DMS153 (cell line): ENCODE measurements at regions not wholly inside any gene's neighbourhood (a gene's known extent, or its start where the extent isn't known, plus 50 kb on each side); places are given as distances from the start of the nearest gene placed in this dataset.
A peak's percentile ranks its signal among the peaks of the same experiment; 100 is the strongest.
"Not testable (repeated sequence)": the region's sequence is repeated elsewhere in the genome, so short reads cannot be mapped to it uniquely, and the experiment has no call there.

Experiments
- DNase-seq: peaks from one replicate; lab custom pipeline; 2025; lab: John Stamatoyannopoulos, UW

DNA sequence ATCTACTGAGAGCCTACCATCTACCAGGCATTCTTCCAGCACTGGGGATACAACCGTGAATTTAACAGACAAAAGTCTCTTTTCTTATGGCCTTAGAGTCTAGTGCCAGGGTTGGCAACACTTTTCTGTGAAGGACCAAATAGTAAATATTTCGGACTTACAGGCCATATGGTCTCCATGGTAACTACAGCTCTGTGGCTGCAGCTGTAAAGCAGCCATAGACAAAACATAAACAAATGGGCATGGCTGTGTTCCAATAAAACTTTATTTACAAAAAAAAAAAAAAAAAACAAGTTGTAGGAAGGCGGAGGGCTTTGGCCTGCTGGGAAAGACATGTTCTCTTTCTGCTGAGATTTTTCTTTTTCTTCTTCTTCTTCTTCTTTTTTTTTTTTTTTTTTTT is 98.7 kb downstream of the ABCC12 start:
- no peak for DNase-seq

DNA sequence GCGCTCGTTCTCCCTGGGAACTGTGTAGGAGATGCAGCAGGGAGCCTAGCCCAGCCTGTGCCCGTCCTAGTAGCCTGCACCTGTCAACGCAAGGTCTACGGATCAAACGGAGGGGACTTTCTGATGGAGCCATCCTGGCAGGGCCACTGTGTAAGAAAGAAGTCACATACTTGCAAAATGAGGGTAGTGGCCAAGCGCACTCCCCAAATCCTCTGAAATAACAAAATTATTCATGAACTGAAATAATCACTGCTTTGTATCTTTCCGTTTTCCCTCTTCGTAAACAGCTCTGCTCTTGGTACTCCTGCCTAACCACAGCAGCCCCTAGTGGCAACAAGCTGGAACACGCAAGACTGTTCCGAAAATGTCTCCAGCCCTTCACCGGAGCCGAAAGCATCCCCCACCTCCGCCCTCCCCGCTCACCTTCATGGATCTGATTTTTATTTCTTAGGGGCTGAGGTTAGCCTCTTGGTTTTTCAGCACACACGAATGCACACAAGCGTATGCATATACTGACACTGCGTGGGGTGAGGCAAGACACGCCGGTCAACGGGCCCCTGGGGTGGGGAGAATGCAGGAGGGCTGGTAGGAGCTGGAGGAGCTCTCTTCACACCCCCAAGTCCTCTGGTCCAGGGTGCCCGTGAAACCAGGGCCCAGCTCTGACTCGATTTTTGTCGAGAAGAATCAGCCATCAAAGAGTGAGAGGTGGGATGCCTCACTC is 100.8 kb downstream of the ABCC12 start:
- no peak for DNase-seq

DNA sequence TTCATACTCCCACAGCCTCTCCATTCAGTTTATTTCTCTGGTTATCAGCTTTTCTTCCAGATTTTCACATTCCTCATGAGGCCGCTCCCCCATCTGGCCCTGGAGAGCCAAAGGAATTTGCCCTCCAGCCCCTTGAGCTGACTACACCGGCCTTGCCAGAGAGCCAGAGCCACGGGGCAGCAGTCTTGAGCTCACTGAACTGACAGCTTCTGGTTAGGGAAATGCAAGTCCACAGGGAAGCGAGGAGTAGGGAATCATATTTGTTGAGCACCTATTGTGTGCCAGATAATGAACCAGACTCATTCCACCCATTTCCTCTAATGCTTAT is 102.4 kb downstream of the ABCC12 start:
- DNase-seq, result no peak

DNA sequence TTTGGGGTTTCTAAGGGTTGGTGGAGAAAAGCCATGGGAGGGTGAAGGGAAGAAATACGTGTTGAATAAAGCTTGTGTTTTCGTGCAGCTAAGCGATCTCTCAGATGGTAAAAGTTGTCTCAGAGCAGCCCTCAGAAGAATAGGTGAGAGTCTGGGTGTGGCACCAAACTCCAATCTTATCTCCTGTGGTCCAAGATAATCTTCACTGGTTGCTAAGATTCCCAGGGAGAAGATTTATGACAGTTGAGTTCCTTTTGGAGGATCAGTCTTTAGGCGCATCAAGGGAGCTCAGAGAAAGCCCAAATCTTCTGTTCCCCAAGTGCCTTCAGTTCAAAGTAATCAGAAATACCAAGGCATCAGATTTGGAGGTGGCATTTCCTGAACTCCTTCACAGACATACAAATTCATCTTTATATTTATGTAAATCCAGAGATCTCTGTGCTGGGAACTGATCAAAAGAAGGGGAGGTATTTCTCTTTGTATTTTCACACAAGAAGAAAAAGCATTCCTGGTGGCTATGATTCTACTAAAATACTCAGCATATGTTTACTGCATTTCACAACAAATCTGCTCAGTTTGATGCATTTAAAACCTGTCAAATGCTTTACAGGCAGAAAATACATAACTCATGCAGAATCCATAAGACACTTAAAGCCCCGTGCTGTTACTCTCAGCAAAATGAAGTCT is 102.9 kb downstream of the ABCC12 start:
- no peak for DNase-seq

DNA sequence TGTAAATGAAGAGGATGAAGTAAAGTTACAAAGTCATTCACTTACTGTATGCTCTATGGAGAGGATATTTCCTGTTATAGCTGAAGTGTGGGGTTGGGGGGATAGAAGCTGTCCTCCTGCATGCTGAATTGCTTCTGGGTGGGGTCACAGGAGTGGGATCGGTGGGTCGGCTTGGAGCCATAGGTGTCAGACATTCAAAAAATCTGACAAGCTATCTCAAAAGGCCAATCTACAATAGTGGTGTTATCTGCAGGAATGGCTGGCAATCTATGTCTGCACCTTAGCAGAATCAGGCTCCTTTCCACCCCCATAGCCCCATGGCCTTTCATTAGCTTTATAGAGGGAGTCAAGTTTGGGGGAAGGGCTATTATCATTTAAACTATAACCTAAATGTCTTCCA is 104.9 kb downstream of the ABCC12 start:
- no peak for DNase-seq

DNA sequence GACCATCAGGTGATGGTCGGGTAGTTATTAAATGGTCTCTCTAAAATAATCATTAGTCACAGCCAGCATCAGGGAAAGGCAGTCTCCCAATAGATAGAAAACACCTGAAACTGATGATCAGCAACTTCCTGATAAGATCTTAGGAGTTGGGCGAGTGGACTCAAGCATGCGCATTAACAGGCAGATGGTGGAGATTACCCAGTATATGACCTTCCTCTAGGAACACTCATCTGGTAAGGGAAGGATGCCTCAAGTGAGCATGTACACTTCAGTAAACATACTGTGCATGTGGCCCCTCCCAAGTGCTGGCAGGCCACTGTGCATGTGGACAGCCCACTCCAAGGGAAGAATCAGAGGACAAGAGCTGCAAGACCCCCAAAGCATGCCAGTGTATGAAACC is 105.9 kb downstream of the ABCC12 start:
- no peak for DNase-seq

DNA sequence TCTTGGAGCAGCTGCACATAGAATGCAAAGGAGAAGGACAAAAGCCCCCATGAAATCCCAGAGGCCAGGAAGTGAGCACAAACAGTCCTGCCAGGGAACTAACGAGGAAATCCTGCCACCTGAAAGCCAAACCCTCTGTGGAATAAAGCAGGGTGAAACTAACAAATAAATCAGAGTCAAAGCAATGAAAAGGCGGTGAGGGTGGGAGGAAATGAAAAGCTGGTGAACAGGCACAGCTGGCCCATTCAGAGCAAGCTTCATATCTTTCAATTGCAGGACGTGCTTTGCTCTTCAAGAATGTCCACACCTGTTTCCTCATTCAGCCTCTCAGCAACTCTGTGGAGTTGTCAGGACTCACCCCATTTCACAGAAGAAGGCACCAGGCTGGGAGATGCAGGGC is 108.1 kb downstream of the ABCC12 start:
- DNase-seq, result peak; percentile 26

DNA sequence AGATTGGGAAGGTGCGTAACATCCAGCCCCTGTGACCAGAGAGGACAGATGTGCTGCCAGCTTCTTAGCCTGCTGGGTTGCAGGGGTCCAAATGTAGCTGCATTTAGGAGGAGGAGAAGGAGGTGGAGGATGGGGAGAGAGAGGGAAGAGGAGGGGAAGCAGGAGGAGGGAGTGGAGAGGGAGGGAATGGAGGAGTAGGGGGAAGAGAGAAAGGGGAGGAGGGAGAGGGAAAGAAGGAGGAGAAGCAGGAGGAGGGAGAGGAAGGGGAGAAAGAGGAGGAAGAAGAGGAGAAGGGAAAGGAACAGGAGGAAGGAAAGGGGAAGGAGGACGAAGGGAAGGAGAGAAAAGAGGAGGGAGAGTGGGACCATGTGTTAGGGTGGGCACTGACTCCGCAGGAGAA is 108.6 kb downstream of the ABCC12 start:
- no peak for DNase-seq

DNA sequence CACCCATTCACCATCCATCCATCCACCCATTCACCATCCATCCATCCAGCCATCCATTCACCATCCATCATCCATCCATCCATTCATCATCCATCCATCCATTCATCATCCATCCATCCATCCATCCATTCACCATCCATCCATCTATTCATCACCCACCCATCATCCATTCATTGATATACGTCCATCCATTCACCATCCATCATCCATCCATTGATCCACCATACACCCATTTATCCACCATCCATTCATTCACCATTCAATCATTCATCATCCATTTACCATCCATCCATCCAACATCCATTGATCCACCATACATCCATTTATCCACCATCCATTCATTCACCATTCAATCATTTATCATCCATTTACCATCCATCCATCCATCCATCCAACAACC is 111.7 kb downstream of the ABCC12 start:
- DNase-seq, result no peak

DNA sequence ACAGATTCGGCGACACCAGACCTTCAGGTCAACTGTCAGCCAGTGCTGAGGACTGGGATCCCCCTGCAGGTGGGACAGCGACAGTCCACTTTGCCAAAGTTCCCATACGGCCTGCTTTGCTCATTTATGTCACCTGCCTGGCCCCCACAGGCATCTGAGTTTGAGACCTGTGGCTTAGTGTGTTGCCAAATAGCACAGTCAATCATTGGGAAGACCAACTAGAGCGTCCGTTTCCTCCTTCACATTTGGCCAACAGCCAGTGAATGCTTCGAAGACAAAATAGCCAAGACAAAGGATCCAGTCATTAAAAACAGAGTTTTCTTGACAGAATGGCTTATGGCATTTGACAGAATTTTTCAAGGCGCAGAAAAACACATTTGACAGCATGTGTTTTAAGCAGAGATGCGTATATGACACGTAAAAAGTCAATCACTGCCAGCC is 113.8 kb downstream of the ABCC12 start:
- DNase-seq, result no peak

DNA sequence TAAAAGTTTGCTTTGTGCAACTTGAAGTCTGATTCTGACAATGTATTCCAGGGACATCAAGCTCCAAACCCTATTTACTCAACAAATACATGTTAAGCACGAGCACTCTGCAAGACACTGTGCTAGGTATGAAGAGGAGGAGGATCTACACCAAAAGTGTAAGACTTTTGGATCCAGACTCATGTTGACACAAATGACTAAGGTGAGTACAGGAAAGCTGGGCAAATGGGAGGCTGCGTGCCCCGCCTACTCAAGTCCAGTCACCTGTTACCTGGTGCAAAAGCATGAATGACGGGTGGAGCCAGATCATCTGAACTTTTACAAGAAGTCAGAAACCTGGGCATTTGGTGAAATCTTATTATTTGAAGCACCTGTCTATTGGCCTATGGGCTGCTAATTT is 120.7 kb downstream of the ABCC12 start:
- DNase-seq, result no peak

DNA sequence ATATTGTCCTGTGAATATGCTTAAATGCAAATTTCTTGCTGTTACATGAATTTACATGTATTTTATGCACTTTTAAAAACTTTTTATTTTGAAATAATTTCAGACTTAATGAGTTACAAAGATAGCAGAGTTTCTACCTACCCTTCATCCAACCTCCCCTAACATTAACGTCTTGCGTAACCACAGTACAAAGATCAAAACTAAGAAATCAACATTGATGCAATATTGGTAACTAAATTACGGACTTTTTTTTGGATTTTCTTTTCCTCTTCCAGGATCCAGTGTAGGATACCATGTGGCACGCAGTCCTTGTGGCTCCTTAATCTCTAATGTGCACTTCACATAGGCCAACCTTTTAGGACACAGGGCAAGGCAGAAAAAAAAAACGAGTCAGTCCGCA is 124.9 kb downstream of the ABCC12 start:
- DNase-seq, result no peak

DNA sequence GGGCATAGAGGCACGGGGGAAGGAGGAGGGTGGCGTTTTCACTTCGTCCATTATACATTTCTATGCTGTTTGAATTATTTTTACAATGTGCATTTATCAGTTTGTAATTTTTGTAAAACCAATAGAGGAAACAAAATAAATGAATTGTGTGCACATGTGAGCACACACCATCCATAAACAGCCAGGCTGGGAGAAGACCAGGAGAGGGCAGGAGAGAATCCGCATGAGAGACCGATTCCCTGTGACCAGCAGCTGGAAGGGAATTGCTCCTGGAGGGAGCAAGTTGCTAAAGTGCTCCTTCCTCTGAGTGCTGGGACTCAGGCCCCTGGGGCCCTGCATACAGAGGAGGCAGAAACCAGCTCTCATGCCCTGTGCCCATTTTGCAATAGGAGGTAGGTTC is 126.0 kb downstream of the ABCC12 start:
- DNase-seq, result no peak

DNA sequence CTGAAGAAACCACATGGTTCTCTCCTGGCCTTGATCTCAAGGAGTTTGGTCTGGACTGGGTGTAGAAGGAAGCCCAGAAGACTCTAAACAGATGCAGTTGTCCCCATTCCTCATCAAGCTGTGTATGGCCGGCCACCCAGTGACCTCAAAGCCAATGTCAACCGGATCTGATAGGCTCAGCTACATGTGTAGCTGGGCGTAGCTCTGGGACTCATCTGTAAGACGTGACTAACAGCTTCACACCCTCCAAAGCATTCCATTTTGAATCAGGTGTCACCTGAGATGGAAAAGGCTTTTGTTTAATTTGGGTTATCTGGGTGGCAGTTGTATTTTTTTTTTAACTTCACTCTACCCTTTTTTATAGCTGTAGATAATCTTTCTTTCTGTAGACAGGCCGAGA is 130.4 kb downstream of the ABCC12 start:
- DNase-seq, result no peak

DNA sequence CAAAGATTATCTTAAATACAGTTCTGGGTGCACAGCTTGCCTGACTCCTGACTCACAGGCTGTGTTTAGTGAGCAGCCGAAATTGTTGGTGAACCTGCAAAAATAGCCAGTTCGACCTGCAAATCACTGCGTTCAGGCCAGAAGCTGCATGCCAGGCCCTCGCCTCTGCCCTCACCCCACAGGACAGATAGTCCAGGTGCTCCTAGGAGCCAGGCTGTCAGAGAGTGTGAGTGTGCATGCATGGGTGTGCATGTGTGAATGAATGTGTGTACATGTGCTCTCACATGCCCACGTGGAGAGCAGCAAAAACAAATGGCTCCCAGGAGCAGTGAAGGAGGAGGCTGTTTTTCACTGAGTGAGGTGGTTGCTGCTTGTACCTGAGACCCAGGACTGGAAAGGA is 131.8 kb downstream of the ABCC12 start:
- DNase-seq, result no peak

DNA sequence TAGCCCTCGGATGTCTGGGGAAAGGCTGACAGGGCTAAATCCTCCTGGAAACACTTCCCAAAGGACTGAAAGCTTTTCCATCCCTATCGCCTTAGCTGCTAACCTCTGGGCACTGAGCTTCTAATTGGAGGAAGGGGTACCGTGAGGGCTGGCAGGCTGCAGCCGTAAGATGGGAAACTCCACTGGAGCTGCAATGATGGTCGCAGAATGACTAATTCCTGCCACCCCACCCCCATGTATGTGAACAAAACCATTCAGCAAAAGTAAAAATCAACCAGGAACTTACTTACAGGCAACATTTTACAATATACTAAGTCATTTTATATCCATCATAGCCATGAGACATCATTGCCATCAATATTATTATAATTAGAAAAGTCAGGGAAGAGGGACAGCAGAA is 133.3 kb downstream of the ABCC12 start:
- no peak for DNase-seq

DNA sequence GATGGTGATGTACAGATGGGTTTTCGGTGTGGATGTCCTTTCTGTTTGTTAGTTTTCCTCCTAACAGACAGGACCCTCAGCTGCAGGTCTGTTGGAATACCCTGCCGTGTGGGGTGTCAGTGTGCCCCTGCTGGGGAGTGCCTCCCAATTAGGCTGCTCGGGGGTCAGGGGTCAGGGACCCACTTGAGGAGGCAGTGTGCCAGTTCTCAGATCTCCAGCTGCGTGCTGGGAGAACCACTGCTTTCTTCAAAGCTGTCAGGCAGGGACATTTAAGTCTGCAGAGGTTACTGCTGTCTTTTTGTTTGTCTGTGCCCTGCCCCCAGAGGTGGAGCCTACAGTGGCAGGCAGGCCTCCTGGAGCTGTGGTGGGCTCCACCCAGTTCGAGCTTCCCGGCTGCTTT is 135.2 kb downstream of the ABCC12 start:
- DNase-seq, result not testable (repeated sequence)

DNA sequence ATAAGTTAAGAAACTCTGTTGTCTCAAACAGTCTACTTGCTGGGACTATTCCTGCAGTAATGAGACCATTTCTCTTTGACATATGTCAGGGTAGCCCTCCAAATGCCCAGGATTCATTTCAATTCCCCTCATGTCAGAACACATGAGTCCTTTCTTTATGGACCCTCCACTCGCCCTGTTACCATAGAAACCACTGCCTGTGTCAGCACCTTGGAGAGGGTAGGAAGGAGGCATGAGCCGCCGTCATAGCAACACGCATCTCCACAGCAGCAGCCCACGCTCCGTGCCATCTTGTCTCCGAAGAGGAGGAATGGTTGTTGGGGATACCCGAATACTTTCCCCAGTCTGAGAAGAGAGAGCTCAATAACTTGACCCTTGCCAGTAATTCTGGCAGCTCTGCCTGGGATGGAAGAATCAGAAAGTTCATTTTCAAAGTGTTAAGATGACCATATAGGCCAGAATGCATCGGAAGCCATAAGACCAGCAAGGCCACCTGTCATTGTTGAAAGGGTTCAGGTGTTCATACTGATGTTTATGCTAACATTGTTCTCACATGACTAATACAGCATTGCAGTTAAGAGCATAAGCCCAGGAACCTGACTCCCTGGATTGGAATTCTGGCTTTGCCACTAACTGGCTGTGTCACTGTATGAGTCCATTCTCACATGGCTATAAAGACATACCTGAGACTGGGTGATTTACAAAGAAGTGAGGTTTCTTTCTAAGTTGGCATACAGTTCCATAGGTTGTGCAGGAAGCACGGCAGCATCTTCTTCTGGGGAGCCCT is 141.3 kb downstream of the ABCC12 start:
- no peak for DNase-seq

DNA sequence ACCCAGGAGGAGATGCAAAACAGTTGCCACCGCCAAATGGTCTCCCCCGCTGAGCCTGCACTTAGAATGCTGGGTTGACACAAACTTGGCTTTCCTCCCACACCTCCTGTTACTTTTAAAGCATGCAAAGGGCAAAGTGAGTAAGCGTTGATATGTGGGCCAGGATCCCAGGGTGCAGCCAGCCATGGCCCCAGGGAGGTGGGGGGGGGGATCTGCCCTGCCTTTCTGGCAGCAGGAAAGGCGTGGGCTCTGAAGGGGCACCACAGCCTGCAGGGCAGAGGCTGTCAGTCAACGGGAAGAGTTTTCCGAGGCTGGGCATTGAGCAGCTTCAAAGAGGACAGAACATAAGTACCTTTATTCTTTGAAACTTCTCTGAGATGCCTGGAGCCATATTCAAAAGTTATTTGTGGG is 142.3 kb downstream of the ABCC12 start:
- DNase-seq, result no peak

DNA sequence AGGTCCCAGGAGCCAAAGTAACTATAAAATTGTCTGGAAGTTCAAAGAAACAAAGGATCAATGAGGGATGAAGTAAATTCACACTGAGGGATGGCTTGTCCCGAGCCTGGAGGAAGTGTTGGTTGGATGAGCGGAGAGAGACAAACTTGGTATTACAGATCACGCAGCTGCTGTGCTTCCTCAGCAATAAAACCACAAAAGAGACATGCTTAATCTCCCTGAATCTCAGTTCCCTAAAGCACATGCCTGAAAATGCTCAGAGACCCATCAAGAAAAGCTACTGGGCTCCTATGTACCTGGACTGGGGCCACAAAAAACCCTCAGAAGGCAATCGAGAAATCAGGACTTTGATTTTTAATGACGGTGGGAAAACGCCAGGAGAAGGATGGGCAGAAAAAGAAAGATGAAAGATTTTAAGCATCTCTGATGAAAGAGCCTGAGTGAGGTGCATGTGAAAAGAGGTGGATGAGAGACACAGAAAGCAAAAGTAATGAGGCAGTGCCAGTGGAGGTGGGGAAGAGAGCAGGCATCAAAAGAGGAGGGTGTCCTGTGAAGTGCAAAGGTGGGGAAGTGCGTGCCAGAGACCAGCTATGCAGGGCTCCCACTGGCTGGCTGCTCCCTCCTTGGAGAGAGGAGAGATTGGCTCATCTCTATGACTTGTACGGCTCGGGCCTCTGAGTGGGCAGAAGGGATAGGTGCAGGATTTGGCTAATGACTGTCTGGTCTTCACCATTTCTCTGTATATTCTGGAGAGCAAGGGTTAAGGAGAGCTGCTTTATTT is 143.7 kb downstream of the ABCC12 start:
- no peak for DNase-seq

DNA sequence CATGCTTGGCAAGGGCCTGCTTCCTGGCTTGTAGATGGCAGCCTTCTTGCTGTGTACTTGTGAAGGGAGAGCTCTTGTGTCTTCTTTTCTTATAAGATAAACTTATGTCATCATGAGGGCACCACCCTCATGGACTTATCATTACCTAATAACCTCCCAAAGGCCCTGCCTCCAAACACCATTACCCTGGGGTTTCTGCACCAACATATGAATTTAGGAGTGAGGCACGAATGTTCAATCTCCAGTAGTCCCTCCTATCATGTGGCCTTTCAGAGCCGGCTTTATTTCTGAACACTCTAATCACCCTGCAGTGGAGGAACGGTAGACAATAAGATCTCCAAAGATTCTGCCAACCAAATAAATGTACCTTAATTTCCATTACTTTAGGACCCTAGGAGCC is 144.3 kb downstream of the ABCC12 start:
- DNase-seq, result no peak

DNA sequence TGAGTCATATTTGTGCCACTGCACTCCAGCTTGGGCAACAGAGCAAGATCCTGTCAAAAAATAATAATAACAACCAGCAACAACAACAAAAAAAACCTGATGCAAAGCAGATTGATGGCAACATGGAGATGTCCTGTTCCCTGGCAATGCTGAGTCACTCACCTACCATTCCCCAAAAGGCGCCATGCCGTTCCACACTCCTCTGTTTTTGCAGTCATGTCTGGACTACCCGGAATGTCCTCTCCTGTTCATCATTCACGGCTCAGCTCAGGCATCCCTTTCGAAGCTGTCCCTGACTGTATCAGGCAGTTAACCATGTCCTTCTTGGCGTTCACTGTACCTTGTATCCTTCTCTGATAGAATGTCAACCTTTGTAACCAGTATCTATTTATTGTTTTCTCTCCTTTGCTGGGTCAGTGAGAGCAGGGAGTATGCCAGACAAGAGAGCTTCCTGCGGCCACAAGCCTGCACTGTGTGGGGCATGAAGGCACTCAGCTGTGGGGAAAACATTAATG is 147.7 kb downstream of the ABCC12 start:
- no peak for DNase-seq
